HFFc6 (cell line): ENCODE measurements at regions not wholly inside any gene's neighbourhood (a gene's known extent, or its start where the extent isn't known, plus 50 kb on each side); places are given as distances from the start of the nearest gene placed in this dataset.
"Not testable (repeated sequence)": the region's sequence is repeated elsewhere in the genome, so short reads cannot be mapped to it uniquely, and the experiment has no call there.

Experiments
- DNase-seq: peaks from one replicate; pipeline ENCODE4 v3.0.0-alpha.2; 2018
- H3K27ac Mint-ChIP-seq: 2 replicates; pipeline ENCODE4 v1.8.0; 2020; ENCODE audit warnings: mild to moderate bottlenecking, mixed read lengths
- H3K27me3 Mint-ChIP-seq: 2 replicates; pipeline ENCODE4 v1.8.0; 2021; ENCODE audit warnings: mild to moderate bottlenecking, moderate library complexity, mixed read lengths; ENCODE audit not compliant: insufficient read depth
- H3K36me3 Mint-ChIP-seq: 2 replicates; pipeline ENCODE4 v1.8.0; 2021; ENCODE audit warnings: low read depth, mixed read lengths
- H3K4me1 Mint-ChIP-seq: 2 replicates; pipeline ENCODE4 v1.8.0; 2020; ENCODE audit warnings: low read depth, mixed read lengths
- H3K4me3 Mint-ChIP-seq: 2 replicates; pipeline ENCODE4 v1.8.0; 2020; ENCODE audit warnings: mild to moderate bottlenecking, moderate library complexity, mixed read lengths
- H3K9me3 Mint-ChIP-seq: 2 replicates; pipeline ENCODE4 v1.8.0; 2020; ENCODE audit warnings: mild to moderate bottlenecking, mixed read lengths
- TF ChIP-seq, protein P1 (sequence below): fragments of 200-600 bp; sonication (generic); IDR thresholded peaks from 2 replicates; pipeline ENCODE4 v1.5.0; 2021; ENCODE audit warnings: antibody characterized with exemption, mild to moderate bottlenecking

DNA sequence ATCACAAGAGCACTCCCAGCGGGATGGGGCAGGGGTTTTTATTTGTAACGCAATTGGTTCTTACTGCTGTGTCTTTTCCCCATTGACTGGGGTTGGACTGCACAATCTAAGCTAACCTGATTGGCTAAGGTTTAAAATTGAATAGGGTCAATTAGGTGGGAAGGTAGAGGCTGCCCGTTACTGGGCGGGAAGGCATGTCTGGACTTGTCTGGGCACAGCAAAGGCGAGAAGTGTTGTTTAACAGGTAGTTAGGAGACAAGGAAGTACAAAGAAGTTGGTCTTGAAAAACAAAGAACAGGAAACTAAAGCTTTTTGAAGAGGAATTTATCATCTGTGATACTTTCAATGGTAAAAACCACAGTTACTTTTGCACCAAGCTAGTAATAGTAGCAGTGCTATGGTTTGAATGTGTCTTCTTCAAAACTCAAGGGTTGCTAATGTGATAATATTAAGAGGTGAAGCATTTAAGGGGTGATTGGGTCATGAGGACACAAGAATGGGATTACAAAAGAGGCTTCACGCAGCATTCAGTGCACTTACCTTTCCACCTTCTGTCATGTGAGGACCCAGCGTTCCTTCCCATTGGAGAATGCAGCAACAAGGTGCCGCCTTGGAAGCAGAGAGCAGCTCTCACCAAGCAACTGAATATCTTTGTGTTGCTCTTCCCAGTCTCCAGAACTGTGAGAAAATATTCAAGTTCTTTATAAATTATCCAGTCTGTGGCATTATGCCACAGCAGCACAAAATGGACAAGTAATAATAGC lies 875.5 kb upstream of the SORCS1 start:
- no peak overlapping the region for H3K27ac Mint-ChIP-seq
- no peaks in the 10 kb centered on the region for H3K36me3 Mint-ChIP-seq
- DNase-seq: no peak
- no peak overlapping the region for H3K4me3 Mint-ChIP-seq
- TF ChIP-seq, protein P1, sequence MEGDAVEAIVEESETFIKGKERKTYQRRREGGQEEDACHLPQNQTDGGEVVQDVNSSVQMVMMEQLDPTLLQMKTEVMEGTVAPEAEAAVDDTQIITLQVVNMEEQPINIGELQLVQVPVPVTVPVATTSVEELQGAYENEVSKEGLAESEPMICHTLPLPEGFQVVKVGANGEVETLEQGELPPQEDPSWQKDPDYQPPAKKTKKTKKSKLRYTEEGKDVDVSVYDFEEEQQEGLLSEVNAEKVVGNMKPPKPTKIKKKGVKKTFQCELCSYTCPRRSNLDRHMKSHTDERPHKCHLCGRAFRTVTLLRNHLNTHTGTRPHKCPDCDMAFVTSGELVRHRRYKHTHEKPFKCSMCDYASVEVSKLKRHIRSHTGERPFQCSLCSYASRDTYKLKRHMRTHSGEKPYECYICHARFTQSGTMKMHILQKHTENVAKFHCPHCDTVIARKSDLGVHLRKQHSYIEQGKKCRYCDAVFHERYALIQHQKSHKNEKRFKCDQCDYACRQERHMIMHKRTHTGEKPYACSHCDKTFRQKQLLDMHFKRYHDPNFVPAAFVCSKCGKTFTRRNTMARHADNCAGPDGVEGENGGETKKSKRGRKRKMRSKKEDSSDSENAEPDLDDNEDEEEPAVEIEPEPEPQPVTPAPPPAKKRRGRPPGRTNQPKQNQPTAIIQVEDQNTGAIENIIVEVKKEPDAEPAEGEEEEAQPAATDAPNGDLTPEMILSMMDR: no peak
- H3K9me3 Mint-ChIP-seq: peaks cover 54% of the 10 kb centered on the region
- no peaks in the 10 kb centered on the region for H3K4me1 Mint-ChIP-seq
- H3K27me3 Mint-ChIP-seq: no peaks in the 10 kb centered on the region

DNA sequence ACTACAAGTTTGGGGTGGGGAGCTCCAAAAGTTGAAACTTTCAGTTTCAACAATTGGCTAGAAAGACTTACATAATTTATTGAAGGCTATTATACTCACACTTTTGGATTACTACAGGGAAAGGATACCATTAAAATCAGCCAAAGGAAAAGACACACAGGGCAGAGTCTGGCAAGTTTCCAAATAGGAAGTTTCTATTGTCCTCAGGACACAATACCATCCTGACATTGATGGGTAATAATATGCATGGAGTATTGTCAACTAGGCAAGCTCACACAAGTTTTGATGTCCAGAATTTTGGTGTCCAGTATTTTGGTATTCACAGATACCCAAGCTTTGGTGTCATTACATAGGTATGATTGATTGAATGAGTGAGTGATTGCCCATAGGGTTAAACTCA lies 872.6 kb upstream of the SORCS1 start:
- Mint-ChIP-seq H3K27me3 (no peaks in the 10 kb centered on the region), H3K36me3 (no peaks in the 10 kb centered on the region), H3K4me3 (no peak overlapping the region), H3K27ac (no peak overlapping the region), H3K4me1 (no peaks in the 10 kb centered on the region), H3K9me3 (peaks cover 44% of the 10 kb centered on the region)
- no peak for DNase-seq
- TF ChIP-seq, protein P1: no peak

DNA sequence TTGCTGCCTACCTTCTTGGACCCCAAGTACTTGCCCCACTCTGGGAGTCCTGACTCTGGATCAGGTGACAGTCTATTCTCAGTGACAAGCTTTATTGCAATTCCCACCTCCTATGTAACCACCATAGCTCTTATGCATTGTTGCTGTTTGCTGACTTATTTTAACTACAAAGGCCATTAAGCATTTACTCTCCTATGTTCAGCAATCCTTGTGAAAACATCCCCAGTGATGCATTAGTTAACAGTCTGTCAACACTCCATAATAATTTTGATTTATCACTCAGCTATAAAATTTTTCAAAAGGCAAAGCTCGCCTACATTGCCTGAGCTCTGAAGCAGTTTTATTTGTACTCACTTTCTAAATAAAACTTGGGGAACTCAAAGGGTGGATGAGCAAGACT lies 871.8 kb upstream of the SORCS1 start:
- no peaks in the 10 kb centered on the region for H3K4me1 Mint-ChIP-seq
- no peaks in the 10 kb centered on the region for H3K27me3 Mint-ChIP-seq
- H3K27ac Mint-ChIP-seq: no peak overlapping the region
- TF ChIP-seq, protein P1: no peak
- peaks cover 39% of the 10 kb centered on the region for H3K9me3 Mint-ChIP-seq
- DNase-seq: no peak
- no peaks in the 10 kb centered on the region for H3K36me3 Mint-ChIP-seq
- no peak overlapping the region for H3K4me3 Mint-ChIP-seq

DNA sequence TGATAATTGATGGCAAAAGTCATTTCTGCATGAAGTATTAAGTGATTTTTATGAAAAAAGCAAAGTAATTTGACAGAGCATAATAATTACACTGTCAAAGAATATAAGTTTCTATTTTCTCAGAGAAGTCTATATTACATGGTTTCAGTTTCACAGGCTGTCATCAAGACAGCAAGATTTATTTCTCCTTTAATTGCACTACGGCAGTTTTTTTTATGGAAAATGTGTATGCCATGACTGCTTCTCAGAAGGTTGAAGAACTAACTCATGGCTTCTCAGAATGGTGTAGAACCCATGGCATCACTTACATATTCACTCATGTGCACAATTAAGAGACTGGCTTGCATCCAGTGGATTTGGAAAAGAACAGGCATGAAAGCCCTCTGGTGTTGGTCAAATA lies 870.3 kb upstream of the SORCS1 start:
- TF ChIP-seq, protein P1: no peak
- Mint-ChIP-seq H3K27ac (no peak overlapping the region), H3K36me3 (no peaks in the 10 kb centered on the region), H3K9me3 (peaks cover 31% of the 10 kb centered on the region), H3K4me3 (no peak overlapping the region), H3K27me3 (no peaks in the 10 kb centered on the region), H3K4me1 (no peaks in the 10 kb centered on the region)
- no peak for DNase-seq

DNA sequence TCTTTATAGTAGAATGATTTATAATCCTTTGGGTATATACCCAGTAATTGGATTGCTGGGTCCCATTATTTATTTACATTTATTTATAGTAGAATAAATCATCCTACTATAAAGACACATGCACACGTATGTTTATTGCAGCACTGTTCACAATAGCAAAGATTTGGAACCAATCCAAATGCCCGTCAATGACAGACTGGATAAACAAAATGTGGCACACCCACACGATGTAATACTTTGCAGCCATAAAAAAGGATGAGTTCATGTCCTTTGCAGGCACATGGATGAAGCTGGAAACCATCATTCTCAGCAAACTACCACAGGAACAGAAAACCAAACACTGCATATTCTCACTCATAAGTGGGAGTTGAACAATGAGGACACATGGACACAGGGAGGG lies 869.0 kb upstream of the SORCS1 start:
- H3K27ac Mint-ChIP-seq, H3K4me1 Mint-ChIP-seq, H3K36me3 Mint-ChIP-seq, DNase-seq, H3K4me3 Mint-ChIP-seq, H3K27me3 Mint-ChIP-seq: not testable (repeated sequence)
- peaks cover 24% of the 10 kb centered on the region for H3K9me3 Mint-ChIP-seq

DNA sequence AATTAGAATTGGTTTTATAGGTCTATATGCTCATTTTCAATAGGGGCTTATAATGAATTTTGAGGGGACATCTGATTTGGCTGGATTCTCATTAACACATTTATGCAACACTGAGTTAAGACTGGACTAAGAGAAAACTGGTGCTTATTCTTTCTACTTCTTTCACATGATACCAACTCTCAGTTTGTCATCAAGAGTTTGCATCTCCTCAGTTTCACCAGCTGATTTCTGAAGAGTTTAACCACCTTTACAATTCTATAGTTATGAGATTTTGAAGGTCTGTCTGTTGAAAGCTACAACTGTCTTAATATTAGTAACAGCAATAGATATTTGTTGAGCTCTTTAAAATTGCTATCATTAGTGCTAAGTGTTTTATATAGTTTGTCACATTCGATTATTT lies 867.0 kb upstream of the SORCS1 start:
- Mint-ChIP-seq H3K4me1 (no peaks in the 10 kb centered on the region), H3K4me3 (no peak overlapping the region), H3K36me3 (no peaks in the 10 kb centered on the region), H3K9me3 (peaks cover 25% of the 10 kb centered on the region), H3K27ac (no peak overlapping the region), H3K27me3 (no peaks in the 10 kb centered on the region)
- DNase-seq: no peak
- TF ChIP-seq, protein P1: no peak
